ENCODE measurements at regions not wholly inside any gene's neighbourhood (a gene's known extent, or its start where the extent isn't known, plus 50 kb on each side); places are given as distances from the start of the nearest gene placed in this dataset.

- TF ChIP-seq EZH2 (IDR thresholded peaks at IDR 0.05; ENCODE audit: low read depth) (no peak), CTCF (conservative IDR thresholded peaks at IDR 0.05) (no peak)
Measured at GRCh38 chr16:10308305-10309193, 77.3 kb upstream of the ATF7IP2 start.

Data from PC-9 (cell line).